ENCODE measurements at regions not wholly inside any gene's neighbourhood (a gene's known extent, or its start where the extent isn't known, plus 50 kb on each side); places are given as distances from the start of the nearest gene placed in this dataset.

GRCh38 chr9:86488794-86489193 is 134.6 kb upstream of the TUT7 start (continued):
- TF ChIP-seq CEBPZ (IDR thresholded peaks at IDR 0.05; ENCODE audit: borderline replicate concordance, low read depth, low read length) (no peak), SRF (CRISPR knock-in tag; IDR thresholded peaks at IDR 0.05) (no peak), CBFA2T2 (conservative IDR thresholded peaks at IDR 0.05) (no peak), LEF1 (IDR thresholded peaks at IDR 0.05) (no peak), NR1H2 (CRISPR knock-in tag; IDR thresholded peaks at IDR 0.05) (no peak)
- TF ChIP-seq, protein P1, sequence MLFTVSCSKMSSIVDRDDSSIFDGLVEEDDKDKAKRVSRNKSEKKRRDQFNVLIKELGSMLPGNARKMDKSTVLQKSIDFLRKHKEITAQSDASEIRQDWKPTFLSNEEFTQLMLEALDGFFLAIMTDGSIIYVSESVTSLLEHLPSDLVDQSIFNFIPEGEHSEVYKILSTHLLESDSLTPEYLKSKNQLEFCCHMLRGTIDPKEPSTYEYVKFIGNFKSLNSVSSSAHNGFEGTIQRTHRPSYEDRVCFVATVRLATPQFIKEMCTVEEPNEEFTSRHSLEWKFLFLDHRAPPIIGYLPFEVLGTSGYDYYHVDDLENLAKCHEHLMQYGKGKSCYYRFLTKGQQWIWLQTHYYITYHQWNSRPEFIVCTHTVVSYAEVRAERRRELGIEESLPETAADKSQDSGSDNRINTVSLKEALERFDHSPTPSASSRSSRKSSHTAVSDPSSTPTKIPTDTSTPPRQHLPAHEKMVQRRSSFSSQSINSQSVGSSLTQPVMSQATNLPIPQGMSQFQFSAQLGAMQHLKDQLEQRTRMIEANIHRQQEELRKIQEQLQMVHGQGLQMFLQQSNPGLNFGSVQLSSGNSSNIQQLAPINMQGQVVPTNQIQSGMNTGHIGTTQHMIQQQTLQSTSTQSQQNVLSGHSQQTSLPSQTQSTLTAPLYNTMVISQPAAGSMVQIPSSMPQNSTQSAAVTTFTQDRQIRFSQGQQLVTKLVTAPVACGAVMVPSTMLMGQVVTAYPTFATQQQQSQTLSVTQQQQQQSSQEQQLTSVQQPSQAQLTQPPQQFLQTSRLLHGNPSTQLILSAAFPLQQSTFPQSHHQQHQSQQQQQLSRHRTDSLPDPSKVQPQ (CRISPR knock-in tag; IDR thresholded peaks at IDR 0.05; ENCODE audit: borderline replicate concordance): no peak

Measured in K562 (cell line).